H1 (cell line): ENCODE measurements at regions not wholly inside any gene's neighbourhood (a gene's known extent, or its start where the extent isn't known, plus 50 kb on each side); places are given as distances from the start of the nearest gene placed in this dataset.

ENCODE experiments used
- CTCF ChIP-seq, 3 experiments: IDR thresholded peaks; 1 replicate in 2 of 3; 2 replicates in 1 of 3; pipeline versions ENCODE4 v1.5.1 to v1.6.1; 2011; ENCODE audit warnings: low read length in 3 of 3, mild to moderate bottlenecking in 3 of 3, inconsistent platforms in 2 of 3, low read depth in 1 of 3, moderate library complexity in 1 of 3; ENCODE audit not compliant: insufficient read depth in 1 of 3; ENCODE audit errors: control extremely low read depth in 1 of 3
- RNF2 ChIP-seq: fragments of 200-900, 300-1000 bp; sonication (generic); IDR thresholded peaks from 2 replicates; pipeline ENCODE4 v1.7.1; 2016; ENCODE audit warnings: borderline replicate concordance, low read depth, mild to moderate bottlenecking, antibody characterized with exemption, low read length; ENCODE audit not compliant: poor library complexity, severe bottlenecking; ENCODE audit errors: missing control alignments
- SAP30 ChIP-seq: fragments of 300-600 bp; sonication (generic); IDR thresholded peaks from 2 replicates; pipeline ENCODE4 v1.7.1; 2012; ENCODE audit warnings: low read length, moderate library complexity, mild to moderate bottlenecking, inconsistent platforms; ENCODE audit not compliant: insufficient read depth, insufficient replicate concordance
- TF ChIP-seq, protein P1 (sequence below): fragments of 300-600 bp; sonication (generic); IDR thresholded peaks from 2 replicates; pipeline ENCODE4 v1.7.1; 2012; ENCODE audit warnings: low read length, moderate library complexity, mild to moderate bottlenecking, inconsistent platforms; ENCODE audit not compliant: insufficient replicate concordance
- TF ChIP-seq, protein P2 (sequence below): IDR thresholded peaks from 2 replicates; pipeline ENCODE4 v1.6.1; 2011; ENCODE audit warnings: low read length, improper control_type of control experiment

GRCh38 chr2:18677280-18677679, 87.9 kb upstream of the NT5C1B start (continued):
- TF ChIP-seq, protein P1, sequence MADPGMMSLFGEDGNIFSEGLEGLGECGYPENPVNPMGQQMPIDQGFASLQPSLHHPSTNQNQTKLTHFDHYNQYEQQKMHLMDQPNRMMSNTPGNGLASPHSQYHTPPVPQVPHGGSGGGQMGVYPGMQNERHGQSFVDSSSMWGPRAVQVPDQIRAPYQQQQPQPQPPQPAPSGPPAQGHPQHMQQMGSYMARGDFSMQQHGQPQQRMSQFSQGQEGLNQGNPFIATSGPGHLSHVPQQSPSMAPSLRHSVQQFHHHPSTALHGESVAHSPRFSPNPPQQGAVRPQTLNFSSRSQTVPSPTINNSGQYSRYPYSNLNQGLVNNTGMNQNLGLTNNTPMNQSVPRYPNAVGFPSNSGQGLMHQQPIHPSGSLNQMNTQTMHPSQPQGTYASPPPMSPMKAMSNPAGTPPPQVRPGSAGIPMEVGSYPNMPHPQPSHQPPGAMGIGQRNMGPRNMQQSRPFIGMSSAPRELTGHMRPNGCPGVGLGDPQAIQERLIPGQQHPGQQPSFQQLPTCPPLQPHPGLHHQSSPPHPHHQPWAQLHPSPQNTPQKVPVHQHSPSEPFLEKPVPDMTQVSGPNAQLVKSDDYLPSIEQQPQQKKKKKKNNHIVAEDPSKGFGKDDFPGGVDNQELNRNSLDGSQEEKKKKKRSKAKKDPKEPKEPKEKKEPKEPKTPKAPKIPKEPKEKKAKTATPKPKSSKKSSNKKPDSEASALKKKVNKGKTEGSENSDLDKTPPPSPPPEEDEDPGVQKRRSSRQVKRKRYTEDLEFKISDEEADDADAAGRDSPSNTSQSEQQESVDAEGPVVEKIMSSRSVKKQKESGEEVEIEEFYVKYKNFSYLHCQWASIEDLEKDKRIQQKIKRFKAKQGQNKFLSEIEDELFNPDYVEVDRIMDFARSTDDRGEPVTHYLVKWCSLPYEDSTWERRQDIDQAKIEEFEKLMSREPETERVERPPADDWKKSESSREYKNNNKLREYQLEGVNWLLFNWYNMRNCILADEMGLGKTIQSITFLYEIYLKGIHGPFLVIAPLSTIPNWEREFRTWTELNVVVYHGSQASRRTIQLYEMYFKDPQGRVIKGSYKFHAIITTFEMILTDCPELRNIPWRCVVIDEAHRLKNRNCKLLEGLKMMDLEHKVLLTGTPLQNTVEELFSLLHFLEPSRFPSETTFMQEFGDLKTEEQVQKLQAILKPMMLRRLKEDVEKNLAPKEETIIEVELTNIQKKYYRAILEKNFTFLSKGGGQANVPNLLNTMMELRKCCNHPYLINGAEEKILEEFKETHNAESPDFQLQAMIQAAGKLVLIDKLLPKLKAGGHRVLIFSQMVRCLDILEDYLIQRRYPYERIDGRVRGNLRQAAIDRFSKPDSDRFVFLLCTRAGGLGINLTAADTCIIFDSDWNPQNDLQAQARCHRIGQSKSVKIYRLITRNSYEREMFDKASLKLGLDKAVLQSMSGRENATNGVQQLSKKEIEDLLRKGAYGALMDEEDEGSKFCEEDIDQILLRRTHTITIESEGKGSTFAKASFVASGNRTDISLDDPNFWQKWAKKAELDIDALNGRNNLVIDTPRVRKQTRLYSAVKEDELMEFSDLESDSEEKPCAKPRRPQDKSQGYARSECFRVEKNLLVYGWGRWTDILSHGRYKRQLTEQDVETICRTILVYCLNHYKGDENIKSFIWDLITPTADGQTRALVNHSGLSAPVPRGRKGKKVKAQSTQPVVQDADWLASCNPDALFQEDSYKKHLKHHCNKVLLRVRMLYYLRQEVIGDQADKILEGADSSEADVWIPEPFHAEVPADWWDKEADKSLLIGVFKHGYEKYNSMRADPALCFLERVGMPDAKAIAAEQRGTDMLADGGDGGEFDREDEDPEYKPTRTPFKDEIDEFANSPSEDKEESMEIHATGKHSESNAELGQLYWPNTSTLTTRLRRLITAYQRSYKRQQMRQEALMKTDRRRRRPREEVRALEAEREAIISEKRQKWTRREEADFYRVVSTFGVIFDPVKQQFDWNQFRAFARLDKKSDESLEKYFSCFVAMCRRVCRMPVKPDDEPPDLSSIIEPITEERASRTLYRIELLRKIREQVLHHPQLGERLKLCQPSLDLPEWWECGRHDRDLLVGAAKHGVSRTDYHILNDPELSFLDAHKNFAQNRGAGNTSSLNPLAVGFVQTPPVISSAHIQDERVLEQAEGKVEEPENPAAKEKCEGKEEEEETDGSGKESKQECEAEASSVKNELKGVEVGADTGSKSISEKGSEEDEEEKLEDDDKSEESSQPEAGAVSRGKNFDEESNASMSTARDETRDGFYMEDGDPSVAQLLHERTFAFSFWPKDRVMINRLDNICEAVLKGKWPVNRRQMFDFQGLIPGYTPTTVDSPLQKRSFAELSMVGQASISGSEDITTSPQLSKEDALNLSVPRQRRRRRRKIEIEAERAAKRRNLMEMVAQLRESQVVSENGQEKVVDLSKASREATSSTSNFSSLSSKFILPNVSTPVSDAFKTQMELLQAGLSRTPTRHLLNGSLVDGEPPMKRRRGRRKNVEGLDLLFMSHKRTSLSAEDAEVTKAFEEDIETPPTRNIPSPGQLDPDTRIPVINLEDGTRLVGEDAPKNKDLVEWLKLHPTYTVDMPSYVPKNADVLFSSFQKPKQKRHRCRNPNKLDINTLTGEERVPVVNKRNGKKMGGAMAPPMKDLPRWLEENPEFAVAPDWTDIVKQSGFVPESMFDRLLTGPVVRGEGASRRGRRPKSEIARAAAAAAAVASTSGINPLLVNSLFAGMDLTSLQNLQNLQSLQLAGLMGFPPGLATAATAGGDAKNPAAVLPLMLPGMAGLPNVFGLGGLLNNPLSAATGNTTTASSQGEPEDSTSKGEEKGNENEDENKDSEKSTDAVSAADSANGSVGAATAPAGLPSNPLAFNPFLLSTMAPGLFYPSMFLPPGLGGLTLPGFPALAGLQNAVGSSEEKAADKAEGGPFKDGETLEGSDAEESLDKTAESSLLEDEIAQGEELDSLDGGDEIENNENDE = no peak
- TF ChIP-seq RNF2 (no peak), CTCF (IDR thresholded peaks at IDR 0.05; ENCODE audit: control extremely low read depth in 1 of 3, insufficient read depth in 1 of 3, low read depth in 1 of 3, low read length in 3 of 3) (no peak), SAP30 (no peak)
- TF ChIP-seq, protein P2, sequence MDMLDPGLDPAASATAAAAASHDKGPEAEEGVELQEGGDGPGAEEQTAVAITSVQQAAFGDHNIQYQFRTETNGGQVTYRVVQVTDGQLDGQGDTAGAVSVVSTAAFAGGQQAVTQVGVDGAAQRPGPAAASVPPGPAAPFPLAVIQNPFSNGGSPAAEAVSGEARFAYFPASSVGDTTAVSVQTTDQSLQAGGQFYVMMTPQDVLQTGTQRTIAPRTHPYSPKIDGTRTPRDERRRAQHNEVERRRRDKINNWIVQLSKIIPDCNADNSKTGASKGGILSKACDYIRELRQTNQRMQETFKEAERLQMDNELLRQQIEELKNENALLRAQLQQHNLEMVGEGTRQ = no peak
